NCI-H2227 (cell line): ENCODE measurements at regions not wholly inside any gene's neighbourhood (a gene's known extent, or its start where the extent isn't known, plus 50 kb on each side); places are given as distances from the start of the nearest gene placed in this dataset.

ENCODE experiments used
- DNase-seq: peaks from one replicate; lab custom pipeline; 2025; ENCODE audit not compliant: unreplicated experiment; lab: John Stamatoyannopoulos, UW

GRCh38 chr2:239464166-239465016 lies 63.6 kb upstream of the HDAC4 start:
- DNase-seq: no peak

- no peak for DNase-seq
Measured at GRCh38 chr2:239463541-239464165, 62.8 kb upstream of the HDAC4 start.

- no peak for DNase-seq
Measured at GRCh38 chr2:239462671-239463506, 62.1 kb upstream of the HDAC4 start.

GRCh38 chr2:239462191-239462515 lies 61.3 kb upstream of the HDAC4 start:
- no peak for DNase-seq

- DNase-seq: no peak
Measured at GRCh38 chr2:239461291-239462190, 60.7 kb upstream of the HDAC4 start.

- no peak for DNase-seq
Measured at GRCh38 chr2:239460780-239461179, 60.0 kb upstream of the HDAC4 start.

- DNase-seq: no peak
Measured at GRCh38 chr2:239459606-239460005, 58.8 kb upstream of the HDAC4 start.

GRCh38 chr2:239459056-239459455 lies 58.2 kb upstream of the HDAC4 start:
- DNase-seq: no peak

GRCh38 chr2:239457586-239458445 lies 57.0 kb upstream of the HDAC4 start:
- no peak for DNase-seq

- DNase-seq: no peak
Measured at GRCh38 chr2:239456940-239457339, 56.1 kb upstream of the HDAC4 start.

GRCh38 chr2:239455436-239456203 lies 54.8 kb upstream of the HDAC4 start:
- DNase-seq: no peak

- DNase-seq: no peak
Measured at GRCh38 chr2:239454507-239454906, 53.7 kb upstream of the HDAC4 start.
